IPS-NIHi7 (cell line): ENCODE measurements at regions not wholly inside any gene's neighbourhood (a gene's known extent, or its start where the extent isn't known, plus 50 kb on each side); places are given as distances from the start of the nearest gene placed in this dataset.
"Not testable (repeated sequence)": the region's sequence is repeated elsewhere in the genome, so short reads cannot be mapped to it uniquely, and the experiment has no call there.

ENCODE experiments used
- DNase-seq: peaks from one replicate; pipeline ENCODE4 v3.0.0; 2012; ENCODE audit warnings: mixed read lengths; ENCODE audit errors: extremely low spot score

DNA sequence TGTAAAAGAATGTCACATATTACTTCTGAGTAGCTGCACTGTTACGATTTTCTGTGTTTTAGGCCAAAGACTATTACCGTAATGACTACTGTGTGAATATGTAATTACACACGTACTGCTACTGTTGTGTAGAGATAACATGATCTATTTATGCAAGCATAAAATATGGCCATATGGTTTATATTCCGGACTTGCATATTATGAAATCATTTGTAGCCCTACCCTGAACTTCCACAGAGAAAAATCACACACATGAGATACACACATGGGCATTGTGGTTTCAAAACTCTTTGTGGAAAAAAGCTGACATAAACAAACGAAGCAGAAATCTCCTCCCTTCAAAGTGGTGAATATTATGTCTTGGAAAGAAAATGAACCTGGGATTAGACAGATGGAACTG is 373.0 kb upstream of the ADAMTS5 start:
- no peak for DNase-seq

DNA sequence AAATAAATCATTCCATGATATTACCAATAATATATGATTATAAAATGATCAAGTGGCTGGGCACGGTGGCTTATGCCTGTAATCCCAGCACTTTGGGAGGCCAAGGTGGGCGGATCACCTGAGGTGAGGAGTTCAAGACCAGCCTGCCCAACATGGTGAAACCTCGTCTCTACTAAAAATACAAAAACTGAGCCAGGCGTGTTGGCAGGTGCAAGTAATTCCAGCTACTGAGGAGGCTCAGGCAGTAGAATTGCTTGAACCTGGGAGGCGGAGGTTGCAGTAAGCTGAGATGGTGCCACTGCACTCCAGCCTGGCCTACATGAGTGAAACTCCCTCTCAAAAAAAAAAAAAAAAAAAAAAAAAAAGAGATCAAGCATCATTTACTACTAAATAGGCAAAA is 371.1 kb upstream of the ADAMTS5 start:
- DNase-seq, result not testable (repeated sequence)

DNA sequence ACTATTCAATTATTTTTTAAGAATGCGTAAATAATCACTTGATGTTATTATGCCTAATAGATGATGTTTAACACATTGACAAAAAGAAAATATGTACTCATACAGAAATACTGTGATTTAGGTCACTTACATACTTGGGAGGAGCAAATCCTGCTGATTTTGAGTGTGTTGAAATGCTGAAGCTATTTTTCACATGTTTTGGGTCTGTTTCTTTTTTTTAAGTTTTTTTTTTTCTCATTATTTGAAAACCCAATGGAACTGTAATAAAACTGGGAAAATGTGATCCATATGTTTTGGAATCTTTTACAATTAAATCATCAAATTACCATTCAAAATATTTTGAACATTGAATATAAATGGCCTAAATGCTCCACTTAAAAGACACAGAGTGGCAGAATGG is 366.2 kb upstream of the ADAMTS5 start:
- no peak for DNase-seq

GRCh38 chr21:27329255-27329851 is 362.5 kb upstream of the ADAMTS5 start:
- no peak for DNase-seq

- DNase-seq, result no peak
These were observed 359.4 kb upstream of the ADAMTS5 start for GRCh38 chr21:27326301-27326700.

GRCh38 chr21:27323331-27323730 is 356.4 kb upstream of the ADAMTS5 start:
- no peak for DNase-seq

DNA sequence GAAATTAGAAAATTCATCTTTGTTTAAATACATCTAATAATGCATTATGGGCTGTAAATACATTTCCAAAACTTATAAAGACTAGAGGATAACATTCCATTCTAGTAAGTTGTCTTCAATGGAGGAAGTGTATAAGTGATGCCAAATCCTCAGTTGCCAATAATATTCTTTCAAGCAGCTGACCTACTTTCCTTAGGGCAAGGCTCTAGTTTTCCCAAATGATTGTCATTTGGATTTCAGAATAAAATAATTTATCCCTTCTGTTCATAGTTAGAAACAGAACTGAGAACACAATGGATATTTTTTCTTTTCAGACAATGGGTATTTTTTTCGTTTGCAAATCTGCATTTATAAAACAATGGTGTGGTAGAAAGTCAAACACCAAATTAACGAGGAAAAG is 354.9 kb upstream of the ADAMTS5 start:
- DNase-seq, result no peak

DNA sequence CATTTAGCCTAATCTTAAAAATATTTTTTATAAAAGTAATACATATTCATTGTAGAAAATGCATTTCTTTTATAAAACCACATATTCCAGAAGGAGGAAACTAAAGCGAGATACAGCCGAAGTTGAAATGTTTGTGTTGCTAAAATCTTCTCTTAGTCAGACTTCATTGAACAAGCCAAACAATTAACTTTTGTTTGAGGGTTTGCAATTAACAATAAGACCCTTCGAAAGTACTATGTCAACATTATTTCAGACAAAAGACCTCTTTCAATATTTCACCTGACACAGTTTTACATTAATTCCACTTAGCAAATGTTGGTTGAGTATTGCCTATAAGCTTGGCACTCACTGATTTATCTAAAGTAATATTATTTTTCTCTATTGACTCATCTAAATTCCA is 354.0 kb upstream of the ADAMTS5 start:
- DNase-seq, result no peak

DNA sequence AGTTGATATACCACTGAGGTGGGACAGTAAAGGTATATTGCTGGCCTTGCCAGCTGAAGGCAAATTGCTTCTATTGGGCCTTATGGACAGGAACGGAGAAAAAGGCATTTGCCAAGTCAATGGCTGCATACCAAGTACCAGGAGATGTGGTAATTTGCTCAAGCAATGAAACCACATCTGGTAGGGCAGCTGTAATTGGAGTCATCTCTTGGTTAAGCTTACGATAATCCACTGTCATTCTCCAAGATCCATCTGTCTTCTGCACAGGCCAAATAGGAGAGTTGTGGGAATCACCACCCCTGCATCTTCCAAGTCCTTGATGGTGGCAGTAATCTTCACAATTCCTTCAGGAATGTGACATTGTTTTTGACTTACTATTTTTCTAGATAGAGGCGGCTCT is 350.7 kb upstream of the ADAMTS5 start:
- not testable (repeated sequence) for DNase-seq

DNA sequence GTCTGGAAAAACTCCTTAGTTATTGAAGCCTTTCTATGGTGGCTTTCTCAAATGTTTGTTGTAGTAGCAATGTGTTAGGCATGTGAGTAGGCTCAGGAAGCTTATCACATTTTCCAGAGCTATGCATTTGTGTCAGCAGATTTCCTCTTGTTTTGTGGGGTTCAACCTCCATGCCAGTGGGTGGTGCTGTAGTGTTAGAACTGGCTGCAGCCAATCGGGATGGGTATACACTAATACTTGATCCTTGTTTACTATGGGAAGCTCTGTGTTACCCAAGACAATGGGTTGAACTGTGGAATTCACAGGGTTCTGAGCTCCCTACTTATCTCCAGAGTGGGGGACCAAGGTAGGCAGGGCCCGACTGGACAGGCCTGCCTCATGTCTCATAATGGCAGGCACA is 348.5 kb upstream of the ADAMTS5 start:
- peak; percentile 18 for DNase-seq

DNA sequence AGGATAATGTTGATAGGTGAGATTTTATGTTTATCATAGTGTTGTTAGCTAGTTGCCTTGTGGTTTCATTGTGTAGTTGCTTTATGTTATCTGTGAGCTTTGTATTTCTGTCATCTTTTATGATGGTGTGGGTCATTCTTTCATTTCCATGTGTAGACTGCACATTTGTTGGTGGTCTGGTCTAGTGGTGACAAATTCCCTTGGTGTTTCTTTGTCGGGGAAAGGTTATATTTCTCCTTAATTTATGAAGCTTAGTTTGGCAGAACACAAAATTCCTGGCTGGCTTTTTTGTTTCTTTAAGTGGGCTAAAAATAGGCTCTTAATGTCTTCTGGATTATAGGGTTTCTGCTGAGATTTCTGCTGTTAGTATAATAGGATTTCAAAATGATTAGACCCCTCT is 347.2 kb upstream of the ADAMTS5 start:
- DNase-seq, result no peak

DNA sequence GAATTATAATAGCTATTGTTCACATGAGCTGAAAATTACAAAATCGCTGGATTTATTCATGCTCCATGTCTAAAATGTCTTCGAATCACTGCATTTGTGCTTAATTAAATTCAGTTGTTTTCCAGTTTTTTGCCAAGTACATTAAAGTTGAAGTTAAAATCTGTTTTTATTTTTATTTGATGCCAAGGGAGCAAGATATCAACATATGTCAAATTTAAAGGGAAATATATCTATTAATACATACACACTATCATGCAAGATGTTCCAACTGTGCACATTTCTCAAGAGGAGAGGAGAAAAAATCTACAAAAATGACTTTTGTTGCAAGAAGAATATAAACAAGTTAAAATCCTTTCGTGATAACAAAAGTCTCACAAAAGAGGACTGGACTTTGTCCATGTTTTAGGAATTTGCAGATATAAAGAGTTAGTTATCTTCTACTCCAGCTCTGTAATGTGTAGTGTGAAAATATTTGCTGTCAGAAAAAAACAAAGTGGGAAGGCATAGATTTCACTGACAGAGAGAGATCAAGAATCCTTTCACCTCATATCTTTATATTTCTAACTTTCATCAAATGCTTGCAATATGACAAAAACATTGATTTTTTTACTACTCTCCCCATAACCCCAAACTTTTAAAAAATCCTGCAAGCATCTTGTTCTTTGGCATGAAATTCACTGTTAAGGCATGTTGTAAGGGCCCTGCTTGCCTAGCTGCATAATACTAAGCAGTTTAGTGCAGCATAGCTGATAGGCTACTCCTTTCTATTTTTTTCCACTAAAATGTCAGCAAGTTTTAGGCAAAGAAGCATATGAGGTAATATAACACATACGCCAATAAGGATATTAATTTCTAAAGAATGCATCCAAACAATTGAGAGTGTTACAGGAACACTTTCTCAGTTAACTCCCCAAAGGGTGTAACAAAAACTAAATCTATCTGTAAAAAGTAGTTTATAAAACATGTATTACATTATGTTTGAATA is 340.2 kb upstream of the ADAMTS5 start:
- DNase-seq, result no peak

- DNase-seq, result no peak
These were observed 339.3 kb upstream of the ADAMTS5 start for GRCh38 chr21:27306206-27306605.

DNA sequence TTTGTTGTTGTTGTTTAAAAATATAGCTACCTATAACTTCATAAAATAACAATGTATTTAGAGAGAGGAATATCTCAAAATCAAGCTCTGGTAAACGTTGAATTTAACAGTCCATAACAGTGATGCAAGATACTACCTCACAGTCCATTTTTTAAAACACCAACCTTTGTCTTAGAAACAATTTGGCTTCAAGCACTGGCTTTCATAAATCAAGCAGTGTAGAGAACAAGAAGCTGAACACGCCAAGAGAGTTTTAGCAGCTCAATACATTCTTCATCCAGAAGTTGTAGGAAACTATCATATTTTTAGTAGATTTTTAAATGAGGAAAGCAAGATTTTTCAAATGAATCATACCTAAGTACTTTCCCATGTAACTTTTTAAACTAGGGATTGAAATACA is 334.3 kb upstream of the ADAMTS5 start:
- DNase-seq, result no peak

- DNase-seq, result no peak
These were observed 333.9 kb upstream of the ADAMTS5 start for GRCh38 chr21:27300770-27301169.

- no peak for DNase-seq
These were observed 331.6 kb upstream of the ADAMTS5 start for GRCh38 chr21:27298465-27298864.

- no peak for DNase-seq
These were observed 326.4 kb upstream of the ADAMTS5 start for GRCh38 chr21:27293239-27293638.

- no peak for DNase-seq
These were observed 325.9 kb upstream of the ADAMTS5 start for GRCh38 chr21:27292783-27293182.

GRCh38 chr21:27292229-27292628 is 325.3 kb upstream of the ADAMTS5 start:
- no peak for DNase-seq

DNA sequence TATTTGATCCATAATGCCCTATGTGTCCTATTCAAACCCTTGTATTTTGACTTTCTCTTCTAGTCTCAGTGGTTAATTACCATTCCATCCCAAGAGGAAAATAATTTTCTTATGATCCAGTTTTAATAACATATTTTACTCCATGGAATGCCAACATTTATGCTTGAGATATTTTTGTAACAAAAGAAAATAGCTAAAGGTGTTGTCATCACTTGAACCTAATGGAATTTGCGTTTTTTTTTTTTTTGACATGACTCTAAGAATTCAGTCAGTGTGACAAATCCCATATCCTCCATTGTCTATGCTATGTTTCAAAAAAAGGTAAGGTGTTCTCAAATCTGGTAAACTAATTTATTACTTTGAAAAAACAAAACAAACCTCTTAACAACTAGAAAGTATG is 324.1 kb upstream of the ADAMTS5 start:
- DNase-seq, result no peak

GRCh38 chr21:27290028-27290427 is 323.1 kb upstream of the ADAMTS5 start:
- no peak for DNase-seq

DNA sequence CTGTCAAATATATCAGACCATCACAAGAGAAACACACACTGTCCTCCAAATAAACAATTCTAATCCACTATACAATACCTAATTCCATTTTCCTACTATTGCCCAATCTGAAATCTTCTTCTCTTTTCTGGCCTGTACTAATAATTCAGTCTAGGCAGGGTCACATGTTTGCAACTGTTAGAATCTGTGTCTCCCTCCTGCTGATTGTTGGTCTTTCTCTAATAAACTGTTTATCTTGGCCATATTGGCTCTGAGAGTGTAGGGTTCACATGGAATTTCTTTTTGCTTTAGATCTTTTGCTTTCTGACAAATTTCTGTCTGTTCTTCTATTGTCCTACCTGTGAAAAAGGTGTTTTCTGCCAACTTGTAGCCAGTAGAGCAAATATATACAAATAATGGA is 319.9 kb upstream of the ADAMTS5 start:
- DNase-seq, result no peak

DNA sequence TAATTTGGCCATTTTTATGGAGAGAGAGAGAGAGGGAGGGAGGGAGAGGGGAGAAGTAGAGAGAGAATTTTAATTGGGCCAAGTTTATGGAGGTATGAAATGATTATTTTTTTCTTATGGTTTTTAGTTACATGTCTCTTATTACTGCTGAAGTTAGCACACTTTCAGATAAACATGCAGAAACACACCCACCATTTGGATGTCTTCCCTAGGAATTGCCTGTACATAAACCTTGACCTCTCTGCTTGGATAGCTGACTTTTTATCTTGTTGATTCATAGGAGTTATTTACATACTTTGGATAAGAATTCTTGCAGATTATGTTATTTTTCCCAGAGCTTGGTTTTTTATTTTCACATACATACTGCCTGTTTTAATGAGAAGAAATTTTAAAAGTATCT is 310.2 kb upstream of the ADAMTS5 start:
- DNase-seq, result no peak
